GM18520 (cell line): ENCODE measurements at regions not wholly inside any gene's neighbourhood (a gene's known extent, or its start where the extent isn't known, plus 50 kb on each side); places are given as distances from the start of the nearest gene placed in this dataset.
"Not testable (repeated sequence)": the region's sequence is repeated elsewhere in the genome, so short reads cannot be mapped to it uniquely, and the experiment has no call there.

Source experiments
- ATAC-seq: cut with Tn5 transposase; IDR thresholded peaks from one replicate; pipeline ENCODE4 v1.9.1; 2021; ENCODE audit not compliant: unreplicated experiment

- ATAC-seq = no peak
These were observed 337.6 kb downstream of the FGF10 start for GRCh38 chr5:44051591-44051990.

GRCh38 chr5:44048276-44048984, 340.8 kb downstream of the FGF10 start:
- no peak for ATAC-seq

GRCh38 chr5:44046619-44047364, 342.4 kb downstream of the FGF10 start:
- no peak for ATAC-seq

- ATAC-seq = not testable (repeated sequence)
These were observed 344.7 kb downstream of the FGF10 start for GRCh38 chr5:44044549-44044948.

GRCh38 chr5:44028226-44028625, 361.0 kb downstream of the FGF10 start:
- no peak for ATAC-seq

GRCh38 chr5:44022622-44023021, 366.6 kb downstream of the FGF10 start:
- no peak for ATAC-seq

GRCh38 chr5:44011518-44011917, 377.7 kb downstream of the FGF10 start:
- no peak for ATAC-seq

GRCh38 chr5:44002381-44002901, 386.8 kb downstream of the FGF10 start:
- no peak for ATAC-seq

- ATAC-seq = no peak
These were observed 387.4 kb downstream of the FGF10 start for GRCh38 chr5:44001675-44002380.

- ATAC-seq = no peak
These were observed 388.0 kb downstream of the FGF10 start for GRCh38 chr5:44001236-44001635.

- no peak for ATAC-seq
These were observed 391.5 kb downstream of the FGF10 start for GRCh38 chr5:43997647-43998272.

- ATAC-seq = no peak
These were observed 393.0 kb downstream of the FGF10 start for GRCh38 chr5:43996221-43996620.

- ATAC-seq = no peak
These were observed 391.4 kb downstream of the NNT start for GRCh38 chr5:43994352-43994708.

GRCh38 chr5:43993634-43994351, 390.8 kb downstream of the NNT start:
- no peak for ATAC-seq

- ATAC-seq = no peak
These were observed 382.4 kb downstream of the NNT start for GRCh38 chr5:43985411-43985810.

- ATAC-seq = no peak
These were observed 378.6 kb downstream of the NNT start for GRCh38 chr5:43981556-43981955.

GRCh38 chr5:43973908-43974307, 370.9 kb downstream of the NNT start:
- ATAC-seq = no peak

- ATAC-seq = no peak
These were observed 370.3 kb downstream of the NNT start for GRCh38 chr5:43973318-43973717.

- ATAC-seq = no peak
These were observed 364.2 kb downstream of the NNT start for GRCh38 chr5:43967165-43967564.

GRCh38 chr5:43959144-43959543, 356.2 kb downstream of the NNT start:
- ATAC-seq = no peak

- ATAC-seq = no peak
These were observed 345.0 kb downstream of the NNT start for GRCh38 chr5:43947935-43948334.
